AG04449 (cell line): ENCODE measurements at regions not wholly inside any gene's neighbourhood (a gene's known extent, or its start where the extent isn't known, plus 50 kb on each side); places are given as distances from the start of the nearest gene placed in this dataset.

Experiments used
- CTCF ChIA-PET: fragments of 350-600 bp; formaldehyde crosslinking; extraction: SDS; loops from one replicate; lab custom pipeline; 2021; ENCODE audit warnings: antibody characterized with exemption; lab: Yijun Ruan, JAX
- POLR2A ChIA-PET: fragments of 400-600, 350-600 bp; formaldehyde crosslinking; extraction: SDS; loops from one replicate; lab custom pipeline; 2020; ENCODE audit warnings: antibody characterized with exemption, inconsistent platforms; lab: Yijun Ruan, JAX
- DNase-seq: peaks from one replicate; pipeline ENCODE4 v3.0.0-alpha.2; 2010; ENCODE audit warnings: low read depth, low spot score
- H3K4me3 ChIP-seq: 2 replicates; pipeline ENCODE4 v1.5.1; 2011; ENCODE audit warnings: low read depth, mild to moderate bottlenecking, control low read depth, low read length
- TF ChIP-seq, protein P1 (sequence below): IDR thresholded peaks from one replicate; pipeline ENCODE4 v1.5.1; 2011; ENCODE audit warnings: mild to moderate bottlenecking, moderate library complexity, low read length, control low read depth, inconsistent platforms; ENCODE audit not compliant: insufficient read depth; ENCODE audit errors: missing control alignments

DNA sequence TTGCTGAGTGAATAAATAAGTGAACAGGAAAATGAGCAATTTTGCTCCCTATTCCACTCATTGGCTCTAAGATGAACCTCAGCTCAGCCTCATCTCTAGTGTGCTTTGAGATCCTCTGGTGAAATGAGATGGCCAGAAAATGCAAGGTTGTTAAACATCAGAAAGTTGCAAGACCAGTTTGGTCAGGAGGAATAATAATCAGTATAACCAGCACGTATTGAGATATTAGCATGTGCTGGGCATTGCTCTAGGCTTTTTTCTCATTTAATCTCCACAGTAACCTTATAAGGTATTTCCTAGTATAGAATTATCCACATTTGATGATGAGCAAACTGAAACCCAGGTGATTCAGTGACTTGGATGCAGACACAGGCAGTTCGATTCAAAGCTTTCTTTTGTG is 110.5 kb upstream of the PAK3 start:
- DNase-seq: no peak
- TF ChIP-seq, protein P1, sequence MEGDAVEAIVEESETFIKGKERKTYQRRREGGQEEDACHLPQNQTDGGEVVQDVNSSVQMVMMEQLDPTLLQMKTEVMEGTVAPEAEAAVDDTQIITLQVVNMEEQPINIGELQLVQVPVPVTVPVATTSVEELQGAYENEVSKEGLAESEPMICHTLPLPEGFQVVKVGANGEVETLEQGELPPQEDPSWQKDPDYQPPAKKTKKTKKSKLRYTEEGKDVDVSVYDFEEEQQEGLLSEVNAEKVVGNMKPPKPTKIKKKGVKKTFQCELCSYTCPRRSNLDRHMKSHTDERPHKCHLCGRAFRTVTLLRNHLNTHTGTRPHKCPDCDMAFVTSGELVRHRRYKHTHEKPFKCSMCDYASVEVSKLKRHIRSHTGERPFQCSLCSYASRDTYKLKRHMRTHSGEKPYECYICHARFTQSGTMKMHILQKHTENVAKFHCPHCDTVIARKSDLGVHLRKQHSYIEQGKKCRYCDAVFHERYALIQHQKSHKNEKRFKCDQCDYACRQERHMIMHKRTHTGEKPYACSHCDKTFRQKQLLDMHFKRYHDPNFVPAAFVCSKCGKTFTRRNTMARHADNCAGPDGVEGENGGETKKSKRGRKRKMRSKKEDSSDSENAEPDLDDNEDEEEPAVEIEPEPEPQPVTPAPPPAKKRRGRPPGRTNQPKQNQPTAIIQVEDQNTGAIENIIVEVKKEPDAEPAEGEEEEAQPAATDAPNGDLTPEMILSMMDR: no peak
- CTCF ChIA-PET: no interaction called here
- POLR2A ChIA-PET: no interaction called here
- no peak overlapping the region for H3K4me3 ChIP-seq

DNA sequence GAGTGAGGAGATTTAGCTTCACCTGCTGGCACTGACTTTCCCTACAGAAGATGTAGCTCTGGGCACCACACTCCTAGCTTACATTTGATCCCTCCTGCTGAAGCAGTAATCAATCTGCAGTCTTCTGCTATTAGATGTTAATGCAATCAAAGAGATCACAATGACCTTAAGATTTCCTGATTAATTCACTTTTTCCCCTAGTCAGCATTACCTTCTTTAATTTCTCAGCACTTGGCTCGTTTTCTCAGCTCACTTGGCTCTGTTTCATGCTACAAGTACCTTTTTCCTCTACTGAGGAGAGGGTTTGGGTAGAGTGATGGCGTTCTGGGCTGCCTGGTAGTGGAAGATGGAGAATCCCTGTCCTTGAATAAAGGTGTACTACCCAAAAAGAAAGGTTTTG is 113.0 kb upstream of the PAK3 start:
- ChIA-PET CTCF (no interaction called here), POLR2A (no interaction called here)
- no peak for DNase-seq
- TF ChIP-seq, protein P1: no peak
- H3K4me3 ChIP-seq: no peak overlapping the region

DNA sequence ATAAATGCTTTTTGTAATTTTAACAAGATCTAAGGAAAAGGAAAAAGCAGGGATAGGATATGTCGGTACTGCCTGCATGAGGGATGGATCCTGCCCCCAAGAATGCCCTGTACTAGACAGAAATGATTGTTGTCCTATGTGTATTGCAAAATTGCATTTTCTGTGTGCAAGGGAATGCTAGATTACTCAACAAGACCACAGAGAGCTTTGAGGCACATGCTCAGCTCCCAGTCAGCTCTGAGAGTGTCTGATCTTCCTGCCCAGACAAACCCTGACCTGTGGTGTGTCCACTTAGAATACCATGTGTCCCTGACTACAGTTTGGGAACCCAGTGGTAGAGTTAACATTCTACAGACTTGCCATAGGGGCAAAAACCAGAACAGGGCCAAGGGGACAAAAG is 129.2 kb upstream of the PAK3 start:
- ChIA-PET POLR2A (no interaction called here), CTCF (no interaction called here)
- TF ChIP-seq, protein P1: no peak
- no peak overlapping the region for H3K4me3 ChIP-seq
- DNase-seq: no peak

DNA sequence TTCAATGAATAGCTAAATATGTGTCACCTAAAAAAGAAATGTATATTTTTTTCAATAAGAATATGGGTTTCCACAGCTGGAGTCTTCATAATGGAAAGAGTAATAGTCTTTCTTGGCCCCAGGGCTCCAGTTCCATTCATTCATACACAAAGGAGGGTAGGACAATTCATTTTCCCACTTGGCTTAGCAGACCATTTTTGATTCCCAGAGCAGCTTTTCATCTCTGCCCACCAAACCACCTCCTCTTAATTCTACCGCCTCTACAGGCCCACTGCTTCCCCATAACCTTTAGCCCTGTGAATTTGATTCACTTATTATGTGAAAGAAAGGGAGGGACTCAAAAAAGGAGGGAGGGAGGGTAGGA is 129.9 kb upstream of the PAK3 start:
- no peak overlapping the region for H3K4me3 ChIP-seq
- TF ChIP-seq, protein P1: no peak
- DNase-seq: no peak
- ChIA-PET POLR2A (no interaction called here), CTCF (no interaction called here)

DNA sequence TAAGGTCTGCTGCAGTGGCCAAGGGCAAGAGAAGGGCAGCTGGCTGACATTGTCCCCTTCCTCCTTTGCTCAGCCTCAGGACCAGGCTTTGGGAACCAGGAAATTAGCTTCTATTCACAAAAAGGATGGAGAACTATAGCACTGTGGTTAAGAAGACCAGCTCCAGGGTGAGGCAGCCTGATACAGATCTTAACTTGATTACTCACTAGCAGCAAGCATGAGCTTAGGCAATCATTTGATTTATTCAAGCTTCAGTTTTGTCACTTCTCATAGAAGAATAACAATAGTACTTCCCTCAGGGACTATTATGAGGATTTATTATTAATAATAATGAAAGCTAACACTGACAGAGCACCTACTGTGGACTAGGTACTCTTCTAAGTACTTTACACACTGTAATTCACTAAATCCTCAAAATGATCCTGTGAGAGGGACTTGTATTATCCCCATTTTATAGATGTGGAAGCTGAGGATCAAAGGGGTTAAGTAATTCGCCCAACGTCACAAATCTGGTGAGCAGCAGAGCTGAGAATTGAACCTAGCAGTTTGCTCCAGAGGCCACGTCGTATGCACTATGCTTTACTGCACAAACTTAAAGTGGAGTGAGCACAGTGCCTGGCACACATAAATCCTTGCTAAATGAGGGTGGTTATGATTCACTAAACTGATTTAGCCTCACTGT is 130.4 kb upstream of the PAK3 start:
- ChIA-PET POLR2A (no interaction called here), CTCF (no interaction called here)
- no peak for DNase-seq
- TF ChIP-seq, protein P1: no peak
- no peak overlapping the region for H3K4me3 ChIP-seq

DNA sequence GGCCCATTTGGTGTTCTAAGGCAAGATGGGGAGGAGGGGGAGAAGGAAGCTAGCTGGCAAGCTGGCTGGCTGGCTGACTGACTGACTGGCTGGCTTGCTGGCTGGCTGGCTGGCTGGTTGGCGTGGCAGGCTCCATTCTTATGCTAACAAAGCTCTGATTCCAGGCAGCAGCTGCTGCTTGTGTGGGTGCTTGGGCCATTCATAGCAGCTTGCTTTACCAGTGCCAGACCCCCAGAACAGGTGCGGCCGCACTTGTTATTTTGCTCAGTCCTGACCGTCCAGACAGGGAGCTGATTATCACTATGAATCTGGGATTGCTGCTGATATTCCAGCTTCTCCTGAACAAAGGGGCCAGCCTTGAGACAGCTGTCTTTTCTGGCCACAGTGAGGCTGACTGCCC is 131.2 kb upstream of the PAK3 start:
- ChIA-PET POLR2A (no interaction called here), CTCF (no interaction called here)
- TF ChIP-seq, protein P1: no peak
- no peak for DNase-seq
- no peak overlapping the region for H3K4me3 ChIP-seq
